Small intestine (tissue), 7 donors: ENCODE measurements at regions not wholly inside any gene's neighbourhood (a gene's known extent, or its start where the extent isn't known, plus 50 kb on each side); places are given as distances from the start of the nearest gene placed in this dataset.

Source experiments
- DNase-seq, 2 donors: peaks; one replicate each; pipeline versions ENCODE4 v3.0.0 to v3.0.0-alpha.2; 2013
- FAIRE-seq: peaks from 2 replicates; lab custom pipeline; 2012; peaks lifted over from hg19 to GRCh38; lab: Jason Lieb, UNC
- H3K27ac ChIP-seq, 3 donors: one replicate each; pipeline ENCODE4 v1.5.1; 2013; ENCODE audit warnings: low read length in 2 of 3, mild to moderate bottlenecking in 2 of 3, control low read depth in 1 of 3, inconsistent platforms in 1 of 3, low read depth in 1 of 3, moderate library complexity in 1 of 3
- H3K27me3 ChIP-seq, 3 donors: one replicate each; pipeline ENCODE4 v1.6.1; 2013; ENCODE audit warnings: low read length in 3 of 3, inconsistent platforms in 1 of 3; ENCODE audit not compliant: control insufficient read depth in 3 of 3, insufficient read depth in 3 of 3
- H3K36me3 ChIP-seq, 3 donors: one replicate each; pipeline ENCODE4 v1.6.1; 2013; ENCODE audit warnings: low read length in 3 of 3, inconsistent platforms in 1 of 3, low read depth in 1 of 3, mild to moderate bottlenecking in 1 of 3, moderate library complexity in 1 of 3; ENCODE audit not compliant: control insufficient read depth in 3 of 3, insufficient read depth in 2 of 3
- H3K4me1 ChIP-seq, 3 donors: one replicate each; pipeline ENCODE4 v1.6.1; 2013; ENCODE audit warnings: low read length in 2 of 3, inconsistent platforms in 1 of 3, low read depth in 1 of 3, mild to moderate bottlenecking in 1 of 3, moderate library complexity in 1 of 3; ENCODE audit not compliant: control insufficient read depth in 3 of 3, insufficient read depth in 2 of 3
- H3K4me3 ChIP-seq, 3 donors: one replicate each; pipeline ENCODE4 v1.5.1; 2013; ENCODE audit warnings: low read length in 3 of 3, control low read depth in 1 of 3, inconsistent platforms in 1 of 3, low read depth in 1 of 3, mild to moderate bottlenecking in 1 of 3, moderate library complexity in 1 of 3
- H3K9me3 ChIP-seq, 2 donors: one replicate each; pipeline ENCODE4 v1.6.1; 2013; ENCODE audit warnings: low read depth in 1 of 2, low read length in 1 of 2; ENCODE audit not compliant: control insufficient read depth in 2 of 2, insufficient read depth in 1 of 2
- WGBS, 3 donors: extraction: QIAGEN DNeasy Blood & Tissue Kit; methylation state at CpG; one replicate each; pipeline ENCODE4 v1.1.7; 2013; 5-methylcytosine and 5-hydroxymethylcytosine counted together
- donor health status: healthy with polysubstance abuse.
- donor health status: control.
- donor health status: control.
- donor health status: Bipolar disorder and iron deficiency.
- donor health status: healthy.

DNA sequence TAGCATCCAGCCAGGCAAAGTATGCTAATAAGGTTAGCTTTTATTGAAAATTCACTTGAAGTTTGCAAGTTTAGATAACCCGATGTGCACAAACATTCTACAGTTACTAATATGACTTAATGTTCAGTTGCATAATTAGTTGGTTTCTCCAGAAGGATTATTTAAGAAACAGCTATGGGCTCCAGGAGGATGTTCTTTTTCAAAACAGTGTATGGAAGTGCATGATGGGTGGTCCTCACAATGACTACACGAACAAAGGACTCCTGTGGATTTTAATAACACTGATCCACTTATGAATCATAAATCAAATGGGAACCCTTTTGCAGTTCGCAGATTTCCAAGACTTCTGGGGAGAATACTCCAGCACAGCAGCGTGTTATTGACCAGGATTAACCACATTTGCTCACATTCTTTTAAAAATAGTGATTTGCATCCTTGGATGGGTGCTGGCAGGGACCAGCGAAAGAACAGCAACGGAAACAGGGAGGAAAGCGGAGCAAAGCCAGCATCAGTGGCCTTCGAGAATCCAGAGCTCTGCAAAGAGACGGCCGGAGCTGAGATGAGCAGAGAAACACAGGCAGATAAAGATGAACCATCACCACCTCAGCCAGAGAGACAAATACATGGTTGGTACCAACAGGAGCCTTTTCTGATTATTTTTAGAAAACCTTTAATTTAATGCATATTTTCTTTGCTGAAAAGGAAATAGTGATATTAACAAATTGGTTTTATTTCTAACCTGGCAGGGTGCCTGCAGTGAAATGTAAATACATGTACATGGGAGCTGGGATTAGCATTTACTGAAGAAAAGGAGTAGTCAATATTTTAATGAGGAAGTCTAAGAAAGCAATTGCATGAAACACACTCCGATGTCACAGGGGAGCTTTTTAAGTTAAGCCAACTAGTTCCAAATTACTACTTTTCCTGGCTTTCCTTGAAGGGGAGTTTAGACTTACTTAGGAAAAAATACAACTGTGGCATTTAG, 623.2 kb upstream of the ZFHX3 start:
- FAIRE-seq (no peak), DNase-seq (no peak)
- WGBS, 3 donors = 31 to 45% (median 45%) methylated on average over 11 of the region's 11 CpGs
- Histone ChIP-seq H3K27ac (no peak overlapping the region), H3K4me1 (no peaks in the 10 kb centered on the region), H3K36me3 (no peaks in the 10 kb centered on the region), H3K9me3 (peaks cover 0 to 7% of the 10 kb centered on the region in 2 donors), H3K27me3 (peaks cover 0 to 4% (median 0%) of the 10 kb centered on the region in 3 donors), H3K4me3 (no peak overlapping the region)

DNA sequence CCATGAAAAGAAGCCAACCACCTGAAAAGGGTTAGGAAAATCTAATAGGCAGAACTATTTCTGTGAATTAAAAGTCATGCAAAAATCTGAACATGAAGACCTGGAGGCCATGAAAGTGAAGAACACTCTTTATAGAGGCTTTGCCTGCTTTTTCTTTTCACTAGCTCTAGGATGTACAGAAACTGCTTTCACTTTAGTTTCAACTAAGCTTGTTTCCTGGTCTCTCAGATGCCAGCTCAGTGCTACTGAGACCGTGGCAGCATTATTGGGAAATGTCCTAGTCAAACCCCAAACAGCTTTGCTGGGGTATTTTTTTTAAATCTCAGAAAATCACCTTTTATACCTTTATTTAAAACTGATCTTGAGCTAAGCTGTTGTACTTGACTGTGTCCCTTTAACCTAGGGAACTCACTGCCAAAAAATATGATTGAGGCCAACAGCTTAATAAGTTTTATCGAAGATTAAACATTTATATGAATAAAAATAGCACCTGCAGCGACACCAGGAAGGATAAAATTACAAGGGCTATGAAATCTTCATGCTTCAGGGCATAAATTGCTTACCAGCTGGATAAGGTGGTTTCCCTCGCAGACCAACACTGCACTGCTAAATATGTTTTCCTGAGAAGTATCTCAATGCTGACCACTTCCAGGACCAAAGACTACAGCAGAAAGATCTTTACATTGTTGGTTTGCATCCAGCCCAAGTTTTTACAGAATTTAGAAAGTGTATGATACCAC, 621.8 kb upstream of the ZFHX3 start:
- Histone ChIP-seq H3K27ac (no peak overlapping the region), H3K4me3 (no peak overlapping the region), H3K36me3 (no peaks in the 10 kb centered on the region), H3K27me3 (peaks cover 0 to 4% (median 0%) of the 10 kb centered on the region in 3 donors), H3K4me1 (no peaks in the 10 kb centered on the region), H3K9me3 (peaks cover 0 to 2% of the 10 kb centered on the region in 2 donors)
- DNase-seq = no peak
- 55 to 79% (median 55%) methylated on average over 4 of the region's 4 CpGs for WGBS, 3 donors
- no peak for FAIRE-seq

DNA sequence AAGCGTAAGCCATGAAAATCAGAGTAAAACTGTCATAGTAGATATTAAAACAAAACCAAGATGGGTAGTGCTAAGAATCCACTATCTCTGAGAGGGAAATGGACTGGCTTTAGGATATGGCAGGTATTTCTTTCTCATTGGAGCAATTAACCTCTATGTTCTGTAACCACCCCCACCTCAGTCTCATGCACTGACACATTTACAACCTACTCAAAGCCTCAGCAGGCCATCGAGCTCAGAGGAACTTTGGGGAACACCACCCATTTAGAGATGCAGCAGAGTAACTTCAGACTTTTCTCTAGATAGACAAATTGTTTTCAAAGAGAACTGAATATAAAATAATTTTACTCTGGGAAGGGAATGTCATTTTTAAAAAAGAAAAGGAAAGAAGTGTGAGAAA, 615.8 kb upstream of the ZFHX3 start:
- no peak for FAIRE-seq
- Histone ChIP-seq H3K4me3 (no peak overlapping the region), H3K27me3 (no peaks in the 10 kb centered on the region)

DNA sequence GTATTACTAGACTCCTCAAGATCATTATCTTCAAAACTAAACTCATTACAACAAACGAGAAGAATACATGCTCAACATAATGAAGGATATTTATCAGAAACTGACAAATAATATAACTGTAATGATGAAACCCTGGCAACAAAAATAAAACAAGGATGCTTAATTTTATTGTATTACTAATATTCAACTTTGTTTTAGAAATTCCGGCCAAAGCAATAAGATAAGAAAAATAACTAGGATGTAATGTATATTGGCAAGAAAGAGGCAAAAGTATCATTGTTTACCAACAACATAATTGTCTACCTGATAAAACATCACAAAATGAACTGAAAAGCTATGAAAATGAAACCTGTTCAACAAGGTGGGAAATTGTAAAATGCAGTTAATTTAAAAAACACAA, 588.3 kb upstream of the ZFHX3 start:
- Histone ChIP-seq H3K27ac (no peak overlapping the region), H3K36me3 (no peaks in the 10 kb centered on the region), H3K9me3 (no peaks in the 10 kb centered on the region), H3K4me1 (no peaks in the 10 kb centered on the region), H3K4me3 (no peak overlapping the region), H3K27me3 (no peaks in the 10 kb centered on the region)
- FAIRE-seq (no peak), DNase-seq (no peak)
- 87 to 89% (median 88%) methylated on average over 2 of the region's 2 CpGs for WGBS, 3 donors

More for the DNA sequence above, 615.8 kb upstream of the ZFHX3 start:
- Histone ChIP-seq H3K36me3 (no peaks in the 10 kb centered on the region), H3K9me3 (no peaks in the 10 kb centered on the region), H3K27ac (no peak overlapping the region), H3K4me1 (no peaks in the 10 kb centered on the region)
- no peak for DNase-seq
- 45 to 54% (median 51%) methylated on average over 2 of the region's 2 CpGs for WGBS, 3 donors

DNA sequence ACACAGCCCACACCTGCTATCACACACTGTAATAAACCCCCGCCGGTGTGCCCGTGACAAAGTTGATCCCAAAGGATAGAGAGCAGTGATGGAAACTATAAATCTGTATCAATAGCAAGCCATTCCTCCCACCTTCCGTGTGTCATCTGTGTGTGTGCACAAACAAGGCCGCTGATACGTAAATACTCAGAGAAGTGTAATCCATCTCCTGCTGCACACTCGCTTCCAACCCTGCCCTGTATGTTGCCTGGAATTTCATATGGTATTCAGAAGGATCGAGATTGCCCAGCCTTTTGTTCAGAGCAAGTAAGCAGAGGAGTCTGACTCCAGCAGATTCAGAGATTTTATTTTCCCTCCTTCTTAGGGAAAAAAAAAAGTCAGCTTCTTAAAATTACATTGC, 581.1 kb upstream of the ZFHX3 start:
- Histone ChIP-seq H3K27me3 (no peaks in the 10 kb centered on the region), H3K27ac (no peak overlapping the region), H3K4me3 (no peak overlapping the region), H3K36me3 (no peaks in the 10 kb centered on the region), H3K9me3 (no peaks in the 10 kb centered on the region), H3K4me1 (no peaks in the 10 kb centered on the region)
- DNase-seq (no peak), FAIRE-seq (no peak)
- 50 to 62% (median 52%) methylated on average over 8 of the region's 8 CpGs for WGBS, 3 donors

DNA sequence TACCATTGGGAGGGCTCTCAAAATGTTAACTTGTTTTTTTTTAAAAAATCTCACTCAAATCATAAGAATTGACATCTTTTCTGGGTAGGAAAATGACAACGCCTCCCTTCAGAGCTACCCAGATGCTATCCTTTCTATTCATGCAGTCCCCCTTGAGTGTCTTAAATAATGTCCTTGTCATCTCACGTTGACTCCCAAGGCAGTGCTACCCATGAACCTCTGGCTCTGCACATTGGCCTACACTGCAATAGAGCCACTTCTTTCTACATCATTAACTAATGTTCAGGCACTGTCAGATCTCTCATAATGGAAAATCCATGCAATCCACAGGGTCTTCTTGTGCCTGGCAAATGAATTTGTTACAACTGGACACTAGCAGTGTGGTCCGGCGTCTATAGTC, 569.8 kb upstream of the ZFHX3 start:
- DNase-seq = no peak
- 83 to 96% (median 90%) methylated on average over 4 of the region's 4 CpGs for WGBS, 3 donors
- H3K9me3 ChIP-seq = no peaks in the 10 kb centered on the region
- H3K27ac ChIP-seq = no peak overlapping the region
- H3K36me3 ChIP-seq = no peaks in the 10 kb centered on the region
- FAIRE-seq = no peak
- H3K27me3 ChIP-seq = peaks cover 0 to 4% (median 4%) of the 10 kb centered on the region in 3 donors
- no peaks in the 10 kb centered on the region for H3K4me1 ChIP-seq
- no peak overlapping the region for H3K4me3 ChIP-seq

DNA sequence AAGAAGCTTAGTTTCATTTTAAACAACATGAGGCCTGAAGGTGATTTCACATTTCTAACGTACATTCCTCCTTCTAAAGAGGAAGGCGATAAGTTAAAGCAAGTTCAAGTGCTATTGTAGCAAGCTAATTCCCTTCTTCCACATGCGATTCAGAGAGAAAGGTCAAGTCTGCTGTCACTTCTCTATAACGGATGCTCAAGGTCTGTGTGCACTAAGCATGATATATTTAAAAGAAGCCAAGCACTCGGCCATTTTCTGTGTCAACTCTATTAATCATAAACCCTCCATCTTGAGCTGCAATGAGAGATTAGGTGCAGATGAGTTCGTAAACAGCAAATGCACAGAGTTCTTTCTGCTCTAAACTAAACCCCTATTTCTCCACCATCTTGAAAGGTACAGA, 568.8 kb upstream of the ZFHX3 start:
- Histone ChIP-seq H3K4me1 (no peaks in the 10 kb centered on the region), H3K36me3 (no peaks in the 10 kb centered on the region), H3K4me3 (no peak overlapping the region), H3K9me3 (no peaks in the 10 kb centered on the region), H3K27ac (no peak overlapping the region), H3K27me3 (peaks cover 0 to 4% (median 4%) of the 10 kb centered on the region in 3 donors)
- 69 to 73% (median 71%) methylated on average over 6 of the region's 6 CpGs for WGBS, 3 donors
- FAIRE-seq = no peak
- no peak for DNase-seq

DNA sequence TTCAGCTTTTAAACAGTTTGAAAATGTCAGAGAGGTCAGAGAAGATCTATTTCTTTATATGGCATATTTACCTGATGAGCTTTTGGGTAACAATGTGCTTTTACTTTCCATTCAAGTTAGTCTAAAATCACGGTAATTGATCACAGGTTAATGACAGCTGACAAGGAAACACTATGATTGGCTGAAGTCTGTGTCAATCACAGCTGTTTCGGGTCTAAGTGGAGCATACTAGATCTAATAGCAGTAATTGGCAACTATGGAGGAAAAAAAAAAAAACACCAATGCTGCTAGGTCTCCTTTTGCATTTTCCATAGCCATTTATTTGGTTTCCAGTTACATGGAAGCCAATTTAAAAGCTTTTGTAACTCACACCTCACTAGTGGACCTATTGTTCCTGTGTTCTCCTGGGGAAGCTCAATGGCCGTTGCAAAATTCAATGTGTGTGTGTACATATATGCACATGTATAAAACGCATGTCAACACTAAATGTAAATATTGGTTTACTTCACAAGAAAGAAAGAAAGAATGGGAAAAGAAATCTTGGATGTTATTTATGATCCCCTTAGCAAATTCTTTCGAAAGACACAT, 568.3 kb upstream of the ZFHX3 start:
- no peaks in the 10 kb centered on the region for H3K9me3 ChIP-seq
- H3K27ac ChIP-seq = no peak overlapping the region
- no peaks in the 10 kb centered on the region for H3K4me1 ChIP-seq
- no peak for FAIRE-seq
- H3K36me3 ChIP-seq = no peaks in the 10 kb centered on the region
- H3K27me3 ChIP-seq = peaks cover 0 to 4% (median 4%) of the 10 kb centered on the region in 3 donors
- no peak for DNase-seq
- WGBS, 3 donors = 67 to 82% (median 68%) methylated on average over 5 of the region's 5 CpGs
- no peak overlapping the region for H3K4me3 ChIP-seq
